Thyroid gland (tissue), 4 donors: ENCODE measurements at regions not wholly inside any gene's neighbourhood (a gene's known extent, or its start where the extent isn't known, plus 50 kb on each side); places are given as distances from the start of the nearest gene placed in this dataset.
"Not testable (repeated sequence)": the region's sequence is repeated elsewhere in the genome, so short reads cannot be mapped to it uniquely, and the experiment has no call there.

ENCODE experiments used
- DNase-seq, 2 donors: peaks; one replicate each; pipeline ENCODE4 v3.0.0-alpha.2; 2019
- H3K27ac ChIP-seq, 3 donors: fragments of 200-600 bp; sonication (generic); 1 replicate in 2 of 3; 2 replicates in 1 of 3; pipeline ENCODE4 v1.5.1; 2016 to 2019; ENCODE audit warnings: mild to moderate bottlenecking in 1 of 3, moderate library complexity in 1 of 3
- H3K27me3 ChIP-seq: fragments of 200-600 bp; sonication (generic); one replicate; pipeline ENCODE4 v1.5.1; 2019
- H3K36me3 ChIP-seq, 2 donors: fragments of 200-600 bp; sonication (generic); one replicate each; pipeline ENCODE4 v1.5.1; 2016 to 2019
- H3K4me1 ChIP-seq, 2 donors: fragments of 200-600 bp; sonication (generic); one replicate each; pipeline ENCODE4 v1.5.1; 2017 to 2019
- H3K4me3 ChIP-seq, 3 donors: fragments of 200-600 bp; sonication (generic); replicated peaks in 1 of 3; 1 replicate in 2 of 3; 2 replicates in 1 of 3; pipeline ENCODE4 v1.5.1; 2016; ENCODE audit warnings: mild to moderate bottlenecking in 1 of 3
- H3K9me3 ChIP-seq: fragments of 200-600 bp; sonication (generic); one replicate; pipeline ENCODE4 v1.5.1; 2017
- POLR2A ChIP-seq, 2 donors: fragments of 450-650 bp; IDR thresholded peaks; one replicate each; pipeline ENCODE4 v1.6.1; 2017; ENCODE audit warnings: antibody characterized with exemption in 2 of 2, mild to moderate bottlenecking in 2 of 2, moderate library complexity in 1 of 2
- WGBS, 2 donors: methylation state at CpG; one replicate each; pipeline ENCODE4 v1.1.5; 2017; 5-methylcytosine and 5-hydroxymethylcytosine counted together
- intact Hi-C: fragments of 100-400 bp; cut with DNase I; formaldehyde crosslinking; loops from one replicate; pipeline ENCODE4 v1.15.1; 2023
- TF ChIP-seq, protein P1 (sequence below), 6 experiments: fragments of 200-600 bp in 3 of 6; fragments of 450-650 bp in 3 of 6; sonication (generic) in 3 of 6; IDR thresholded peaks; one replicate each; pipeline ENCODE4 v1.5.1; 2016 to 2019; ENCODE audit warnings: antibody characterized with exemption in 6 of 6, mild to moderate bottlenecking in 2 of 6, inconsistent platforms in 1 of 6, moderate library complexity in 1 of 6

DNA sequence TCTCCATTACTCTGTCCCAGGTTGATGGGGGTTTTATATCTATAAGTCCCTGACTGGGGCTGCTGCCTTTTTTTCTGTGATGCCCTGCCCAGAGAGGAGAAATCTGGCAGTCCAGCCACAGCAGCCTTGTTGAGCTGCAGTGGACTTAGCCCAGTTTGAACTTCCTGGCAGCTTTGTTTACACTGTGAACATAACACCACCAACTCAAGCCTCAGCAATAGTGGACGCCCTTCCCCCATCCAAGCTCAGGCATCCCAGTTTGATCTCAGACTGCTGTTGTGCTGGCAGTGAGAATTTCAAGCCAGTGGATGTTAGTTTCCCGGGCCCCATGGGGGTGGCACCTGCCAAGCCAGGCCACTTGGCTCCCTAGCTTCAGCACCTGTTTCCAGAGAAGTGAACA is 298.5 kb upstream of the KDM5D start:
- intact Hi-C loops = no loop called here
- Histone ChIP-seq H3K9me3 (no peaks in the 10 kb centered on the region), H3K27me3 (no peaks in the 10 kb centered on the region), H3K36me3 (no peaks in the 10 kb centered on the region), H3K4me1 (no peaks in the 10 kb centered on the region), H3K27ac (no peak overlapping the region), H3K4me3 (no peak overlapping the region)
- DNase-seq = no peak
- TF ChIP-seq, protein P1, sequence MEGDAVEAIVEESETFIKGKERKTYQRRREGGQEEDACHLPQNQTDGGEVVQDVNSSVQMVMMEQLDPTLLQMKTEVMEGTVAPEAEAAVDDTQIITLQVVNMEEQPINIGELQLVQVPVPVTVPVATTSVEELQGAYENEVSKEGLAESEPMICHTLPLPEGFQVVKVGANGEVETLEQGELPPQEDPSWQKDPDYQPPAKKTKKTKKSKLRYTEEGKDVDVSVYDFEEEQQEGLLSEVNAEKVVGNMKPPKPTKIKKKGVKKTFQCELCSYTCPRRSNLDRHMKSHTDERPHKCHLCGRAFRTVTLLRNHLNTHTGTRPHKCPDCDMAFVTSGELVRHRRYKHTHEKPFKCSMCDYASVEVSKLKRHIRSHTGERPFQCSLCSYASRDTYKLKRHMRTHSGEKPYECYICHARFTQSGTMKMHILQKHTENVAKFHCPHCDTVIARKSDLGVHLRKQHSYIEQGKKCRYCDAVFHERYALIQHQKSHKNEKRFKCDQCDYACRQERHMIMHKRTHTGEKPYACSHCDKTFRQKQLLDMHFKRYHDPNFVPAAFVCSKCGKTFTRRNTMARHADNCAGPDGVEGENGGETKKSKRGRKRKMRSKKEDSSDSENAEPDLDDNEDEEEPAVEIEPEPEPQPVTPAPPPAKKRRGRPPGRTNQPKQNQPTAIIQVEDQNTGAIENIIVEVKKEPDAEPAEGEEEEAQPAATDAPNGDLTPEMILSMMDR (IDR thresholded peaks at IDR 0.05) = no peak
- no peak for TF ChIP-seq POLR2A (IDR thresholded peaks at IDR 0.05)
- 60 to 86% methylated on average over 1 of the region's 2 CpGs for WGBS, 2 donors

DNA sequence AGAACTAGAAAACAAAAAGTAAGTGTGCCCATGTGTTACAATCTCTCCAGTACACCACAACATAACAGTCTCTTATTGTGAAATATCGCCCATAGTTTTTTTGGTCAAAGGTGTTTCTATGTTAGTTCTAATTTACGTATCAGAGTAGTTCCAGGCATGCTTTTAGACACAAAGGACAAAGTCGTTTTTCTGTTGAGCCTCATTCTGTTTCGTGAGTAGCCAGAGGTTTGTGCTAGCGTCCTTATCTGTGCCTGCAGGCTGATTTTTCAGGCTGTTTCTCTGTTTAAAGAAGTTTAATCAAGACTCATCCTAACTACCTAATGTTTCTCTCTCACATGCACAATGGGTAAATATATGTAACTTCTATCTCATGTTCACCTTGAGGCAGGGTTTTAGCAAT is 281.1 kb upstream of the KDM5D start:
- no peak for DNase-seq
- no peak for TF ChIP-seq POLR2A (IDR thresholded peaks at IDR 0.05)
- TF ChIP-seq, protein P1 (IDR thresholded peaks at IDR 0.05) = no peak
- H3K4me3 ChIP-seq = no peak overlapping the region
- no peaks in the 10 kb centered on the region for H3K36me3 ChIP-seq
- no peaks in the 10 kb centered on the region for H3K9me3 ChIP-seq
- H3K27ac ChIP-seq = no peak overlapping the region
- H3K4me1 ChIP-seq = no peaks in the 10 kb centered on the region
- 46 to 49% methylated on average over 5 of the region's 5 CpGs for WGBS, 2 donors
- intact Hi-C loops = no loop called here
- H3K27me3 ChIP-seq = no peaks in the 10 kb centered on the region

- H3K9me3 ChIP-seq, DNase-seq, H3K4me3 ChIP-seq, intact Hi-C loops, H3K4me1 ChIP-seq, H3K36me3 ChIP-seq, H3K27me3 ChIP-seq, H3K27ac ChIP-seq: not testable (repeated sequence)
- 76% methylated on average over 4 of the region's 6 CpGs; no CpG with 5 or more reads in 1 of the 2 donors for WGBS, 2 donors
These were observed 248.9 kb upstream of the KDM5D start for GRCh38 chrY:19993410-19993809.

DNA sequence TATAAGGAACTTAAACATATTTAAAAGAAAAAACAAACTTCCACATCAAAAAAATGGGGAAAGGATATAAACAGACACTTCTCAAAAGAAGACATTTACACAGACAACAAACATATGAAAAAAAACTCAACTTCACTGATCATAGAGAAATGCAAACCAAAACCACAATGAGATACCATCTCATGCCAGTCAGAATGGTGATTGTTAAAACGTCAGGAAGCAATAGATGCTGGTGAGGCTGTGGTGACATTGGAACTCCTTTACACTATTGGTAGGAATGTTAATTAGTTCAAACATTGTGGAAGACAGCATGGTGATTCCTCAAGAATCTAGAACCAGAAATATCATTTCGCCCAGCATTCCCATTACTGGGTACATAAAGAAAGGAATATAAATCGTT is 228.5 kb upstream of the KDM5D start:
- WGBS, 2 donors = 58 to 85% methylated on average over 3 of the region's 3 CpGs
- H3K4me1 ChIP-seq = no peaks in the 10 kb centered on the region
- no peaks in the 10 kb centered on the region for H3K27me3 ChIP-seq
- no peaks in the 10 kb centered on the region for H3K36me3 ChIP-seq
- no peak overlapping the region for H3K4me3 ChIP-seq
- no peak overlapping the region for H3K27ac ChIP-seq
- intact Hi-C loops = no loop called here
- no peaks in the 10 kb centered on the region for H3K9me3 ChIP-seq
- TF ChIP-seq POLR2A (IDR thresholded peaks at IDR 0.05) = no peak
- TF ChIP-seq, protein P1 (IDR thresholded peaks at IDR 0.05) = no peak
- no peak for DNase-seq

- intact Hi-C loops = no loop called here
- TF ChIP-seq POLR2A (IDR thresholded peaks at IDR 0.05) = no peak
- TF ChIP-seq, protein P1 (IDR thresholded peaks at IDR 0.05) = no peak
- no peak overlapping the region for H3K4me3 ChIP-seq
- H3K36me3 ChIP-seq = no peaks in the 10 kb centered on the region
- no peaks in the 10 kb centered on the region for H3K9me3 ChIP-seq
- no peak overlapping the region for H3K27ac ChIP-seq
- no peak for DNase-seq
- H3K4me1 ChIP-seq = no peaks in the 10 kb centered on the region
- H3K27me3 ChIP-seq = no peaks in the 10 kb centered on the region
These were observed 203.2 kb upstream of the KDM5D start for GRCh38 chrY:19947702-19948101.

- no peaks in the 10 kb centered on the region for H3K36me3 ChIP-seq
- DNase-seq = no peak
- TF ChIP-seq, protein P1 (IDR thresholded peaks at IDR 0.05) = no peak
- TF ChIP-seq POLR2A (IDR thresholded peaks at IDR 0.05) = no peak
- no peaks in the 10 kb centered on the region for H3K9me3 ChIP-seq
- intact Hi-C loops = no loop called here
- 40 to 80% methylated on average over 1 of the region's 1 CpG for WGBS, 2 donors
- no peak overlapping the region for H3K4me3 ChIP-seq
- H3K27me3 ChIP-seq = no peaks in the 10 kb centered on the region
- no peak overlapping the region for H3K27ac ChIP-seq
- no peaks in the 10 kb centered on the region for H3K4me1 ChIP-seq
These were observed 154.5 kb upstream of the KDM5D start for GRCh38 chrY:19899011-19899410.
